C4-2B (cell line): ENCODE measurements at regions not wholly inside any gene's neighbourhood (a gene's known extent, or its start where the extent isn't known, plus 50 kb on each side); places are given as distances from the start of the nearest gene placed in this dataset.

Experiments
- CTCF ChIP-seq: fragments of 450-650 bp; conservative IDR thresholded peaks from 2 replicates; pipeline ENCODE4 v1.5.1; 2017; ENCODE audit warnings: mild to moderate bottlenecking
- ZFX ChIP-seq: fragments of 450-650 bp; IDR thresholded peaks from 2 replicates; pipeline ENCODE4 v1.6.1; 2017

GRCh38 chr2:51484605-51485004 lies 452.7 kb upstream of the NRXN1 start:
- TF ChIP-seq CTCF, result no peak
- no peak for TF ChIP-seq ZFX
